ENCODE measurements at regions not wholly inside any gene's neighbourhood (a gene's known extent, or its start where the extent isn't known, plus 50 kb on each side); places are given as distances from the start of the nearest gene placed in this dataset.

DNA sequence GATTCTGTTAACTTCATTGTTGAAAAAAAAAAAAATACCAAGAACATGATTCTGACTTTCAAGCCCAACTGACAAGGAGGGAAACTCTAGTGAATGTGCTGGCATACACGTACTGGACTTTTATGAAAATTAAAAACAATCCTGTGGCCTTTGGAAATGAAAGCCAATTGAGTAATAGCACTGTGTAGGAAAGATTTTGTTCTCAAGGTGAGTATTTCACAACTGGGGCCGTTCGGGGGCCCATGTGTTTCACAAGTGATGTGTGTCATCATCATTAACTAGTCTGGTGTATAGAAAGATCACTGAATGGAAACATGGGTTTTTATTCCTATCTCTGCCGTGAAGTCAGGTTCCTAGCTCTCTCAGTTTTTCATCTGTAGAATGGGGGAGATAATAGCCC lies 605.0 kb upstream of the CLINT1 start:
- no peaks in the 10 kb centered on the region for H3K4me1 Mint-ChIP-seq (ENCODE audit: low read depth)
- TF ChIP-seq, protein P1, sequence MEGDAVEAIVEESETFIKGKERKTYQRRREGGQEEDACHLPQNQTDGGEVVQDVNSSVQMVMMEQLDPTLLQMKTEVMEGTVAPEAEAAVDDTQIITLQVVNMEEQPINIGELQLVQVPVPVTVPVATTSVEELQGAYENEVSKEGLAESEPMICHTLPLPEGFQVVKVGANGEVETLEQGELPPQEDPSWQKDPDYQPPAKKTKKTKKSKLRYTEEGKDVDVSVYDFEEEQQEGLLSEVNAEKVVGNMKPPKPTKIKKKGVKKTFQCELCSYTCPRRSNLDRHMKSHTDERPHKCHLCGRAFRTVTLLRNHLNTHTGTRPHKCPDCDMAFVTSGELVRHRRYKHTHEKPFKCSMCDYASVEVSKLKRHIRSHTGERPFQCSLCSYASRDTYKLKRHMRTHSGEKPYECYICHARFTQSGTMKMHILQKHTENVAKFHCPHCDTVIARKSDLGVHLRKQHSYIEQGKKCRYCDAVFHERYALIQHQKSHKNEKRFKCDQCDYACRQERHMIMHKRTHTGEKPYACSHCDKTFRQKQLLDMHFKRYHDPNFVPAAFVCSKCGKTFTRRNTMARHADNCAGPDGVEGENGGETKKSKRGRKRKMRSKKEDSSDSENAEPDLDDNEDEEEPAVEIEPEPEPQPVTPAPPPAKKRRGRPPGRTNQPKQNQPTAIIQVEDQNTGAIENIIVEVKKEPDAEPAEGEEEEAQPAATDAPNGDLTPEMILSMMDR (IDR thresholded peaks at IDR 0.05), result no peak
- no peak overlapping the region for H3K4me3 Mint-ChIP-seq (ENCODE audit: unreplicated experiment)
- DNase-seq (ENCODE audit: low spot score), result no peak
- H3K36me3 Mint-ChIP-seq (ENCODE audit: low read depth), result no peaks in the 10 kb centered on the region
- H3K27ac Mint-ChIP-seq (ENCODE audit: unreplicated experiment), result no peak overlapping the region
- H3K27me3 Mint-ChIP-seq (ENCODE audit: low read depth), result no peaks in the 10 kb centered on the region
- peaks cover 4% of the 10 kb centered on the region for H3K9me3 Mint-ChIP-seq (ENCODE audit: low read depth)

DNA sequence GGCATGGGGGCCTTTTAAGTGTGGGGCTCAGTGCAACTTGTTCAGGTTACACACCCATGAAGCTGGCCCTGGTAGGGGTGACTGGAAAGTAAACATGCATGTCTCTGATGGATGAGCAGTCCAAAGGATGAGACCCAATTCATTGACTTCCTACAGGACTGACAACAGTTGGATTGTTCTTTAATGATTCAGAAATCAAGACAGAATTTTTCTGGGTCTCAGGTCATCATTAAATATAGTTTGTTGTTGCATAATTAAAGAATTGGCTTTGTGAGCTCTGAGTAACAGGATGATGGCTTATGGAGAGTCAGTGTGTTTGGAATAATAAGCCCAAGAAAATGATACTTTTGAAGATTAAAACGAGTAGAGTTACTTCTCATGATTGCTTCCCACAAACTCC lies 604.2 kb upstream of the CLINT1 start:
- no peak for DNase-seq (ENCODE audit: low spot score)
- TF ChIP-seq, protein P1 (IDR thresholded peaks at IDR 0.05), result no peak
- peaks cover 2% of the 10 kb centered on the region for H3K9me3 Mint-ChIP-seq (ENCODE audit: low read depth)
- H3K36me3 Mint-ChIP-seq (ENCODE audit: low read depth), result no peaks in the 10 kb centered on the region
- H3K27me3 Mint-ChIP-seq (ENCODE audit: low read depth), result no peaks in the 10 kb centered on the region
- H3K4me1 Mint-ChIP-seq (ENCODE audit: low read depth), result no peaks in the 10 kb centered on the region
- no peak overlapping the region for H3K4me3 Mint-ChIP-seq (ENCODE audit: unreplicated experiment)
- no peak overlapping the region for H3K27ac Mint-ChIP-seq (ENCODE audit: unreplicated experiment)

DNA sequence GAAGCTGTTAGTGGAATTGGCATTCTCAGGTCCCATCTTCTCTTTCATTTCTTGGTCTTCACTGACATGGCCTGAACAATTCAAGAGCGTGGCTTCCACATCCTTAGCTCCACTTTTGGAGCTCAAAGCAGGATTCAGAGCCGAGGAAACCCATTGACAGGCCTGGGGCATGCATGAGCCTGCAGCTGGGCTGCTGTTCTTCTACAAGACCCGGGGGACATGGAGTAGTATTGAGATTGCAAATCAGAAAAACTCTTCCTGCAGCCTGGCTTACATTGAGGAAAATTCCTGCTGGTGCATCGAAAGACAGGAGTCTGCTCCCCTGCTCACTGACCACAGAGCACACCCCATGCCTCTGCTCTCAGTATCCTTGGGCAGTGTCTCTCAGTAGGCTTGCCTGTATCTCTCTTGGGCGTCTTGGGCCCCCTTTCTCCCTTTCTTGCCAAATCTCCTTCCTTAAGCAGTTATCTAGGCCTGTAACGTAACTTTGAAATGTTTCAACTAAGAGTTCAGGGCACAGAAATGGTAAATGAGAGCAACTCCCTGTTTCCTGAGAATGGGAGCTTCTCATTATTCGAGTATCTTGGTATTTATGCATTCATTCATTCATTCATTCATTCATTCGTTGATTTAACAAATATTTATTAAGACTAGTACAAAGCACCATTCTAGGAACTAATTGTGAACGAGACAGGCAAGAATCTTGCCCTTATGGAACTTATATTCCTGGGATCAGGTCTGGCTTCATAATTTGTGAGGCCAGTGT lies 603.6 kb upstream of the CLINT1 start:
- no peaks in the 10 kb centered on the region for H3K36me3 Mint-ChIP-seq (ENCODE audit: low read depth)
- no peak overlapping the region for H3K27ac Mint-ChIP-seq (ENCODE audit: unreplicated experiment)
- no peaks in the 10 kb centered on the region for H3K27me3 Mint-ChIP-seq (ENCODE audit: low read depth)
- H3K4me3 Mint-ChIP-seq (ENCODE audit: unreplicated experiment), result no peak overlapping the region
- no peak for DNase-seq (ENCODE audit: low spot score)
- TF ChIP-seq, protein P1 (IDR thresholded peaks at IDR 0.05), result no peak
- H3K4me1 Mint-ChIP-seq (ENCODE audit: low read depth), result no peaks in the 10 kb centered on the region
- H3K9me3 Mint-ChIP-seq (ENCODE audit: low read depth), result peaks cover 2% of the 10 kb centered on the region

DNA sequence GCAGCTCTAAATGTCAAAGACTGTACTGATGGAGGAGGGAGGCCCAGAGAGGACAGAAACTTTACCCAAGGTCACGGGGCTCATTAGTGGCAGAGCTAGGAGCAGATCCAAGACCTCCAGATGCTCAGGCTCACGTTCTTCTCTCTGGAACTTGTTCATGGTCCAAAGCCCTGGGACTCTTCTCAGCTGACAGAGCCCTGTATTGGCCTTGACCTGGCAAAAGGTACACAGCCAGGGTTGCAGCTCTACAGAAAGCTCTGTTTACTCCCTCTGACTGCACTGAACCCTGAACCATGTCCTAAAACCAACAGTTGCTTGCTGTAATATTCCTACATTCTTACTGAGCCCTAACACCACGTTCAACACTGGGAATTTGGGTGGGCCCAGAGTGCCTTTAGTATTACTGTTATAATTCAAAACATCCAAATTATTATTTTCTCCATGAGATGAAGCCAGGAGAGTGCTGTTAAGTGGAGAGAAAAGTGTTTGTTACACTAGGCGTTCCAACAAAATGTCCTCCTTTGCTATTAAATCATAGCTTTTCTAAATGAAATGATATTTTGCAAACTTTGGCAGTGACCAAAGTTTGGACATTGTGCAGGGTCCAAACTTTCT lies 602.4 kb upstream of the CLINT1 start:
- Mint-ChIP-seq H3K9me3 (ENCODE audit: low read depth) (peaks cover 2% of the 10 kb centered on the region), H3K27ac (ENCODE audit: unreplicated experiment) (no peak overlapping the region), H3K36me3 (ENCODE audit: low read depth) (no peaks in the 10 kb centered on the region), H3K4me3 (ENCODE audit: unreplicated experiment) (no peak overlapping the region), H3K4me1 (ENCODE audit: low read depth) (peaks cover 8% of the 10 kb centered on the region), H3K27me3 (ENCODE audit: low read depth) (no peaks in the 10 kb centered on the region)
- TF ChIP-seq, protein P1 (IDR thresholded peaks at IDR 0.05), result no peak
- no peak for DNase-seq (ENCODE audit: low spot score)

DNA sequence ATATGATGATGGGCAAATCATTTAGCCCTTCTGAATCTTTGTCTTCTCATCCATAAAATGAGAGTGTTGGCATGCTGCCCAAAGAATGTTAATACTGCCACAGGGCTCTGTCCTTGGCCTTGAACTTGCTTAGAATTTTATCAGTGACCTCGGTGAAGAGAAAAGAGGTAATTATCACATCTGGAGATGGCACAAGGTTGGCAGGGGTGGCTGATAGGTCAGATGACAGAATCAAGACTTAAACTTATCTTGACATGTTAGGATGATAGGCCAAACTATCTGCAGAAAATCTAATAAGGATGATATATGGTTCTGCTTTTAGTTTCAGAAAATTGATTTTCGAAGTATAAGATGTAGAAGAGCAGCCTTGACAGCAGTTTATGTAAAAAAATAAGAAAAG lies 599.1 kb upstream of the CLINT1 start:
- no peak for DNase-seq (ENCODE audit: low spot score)
- Mint-ChIP-seq H3K4me3 (ENCODE audit: unreplicated experiment) (no peak overlapping the region), H3K27ac (ENCODE audit: unreplicated experiment) (no peak overlapping the region), H3K27me3 (ENCODE audit: low read depth) (no peaks in the 10 kb centered on the region), H3K36me3 (ENCODE audit: low read depth) (no peaks in the 10 kb centered on the region), H3K4me1 (ENCODE audit: low read depth) (peaks cover 10% of the 10 kb centered on the region), H3K9me3 (ENCODE audit: low read depth) (peaks cover 2% of the 10 kb centered on the region)
- TF ChIP-seq, protein P1 (IDR thresholded peaks at IDR 0.05), result no peak
